K562 (cell line): ENCODE measurements at regions not wholly inside any gene's neighbourhood (a gene's known extent, or its start where the extent isn't known, plus 50 kb on each side); places are given as distances from the start of the nearest gene placed in this dataset.

Experiments used
- BHLHE40 ChIP-seq: IDR thresholded peaks from 2 replicates; pipeline ENCODE4 v1.6.1; 2011; ENCODE audit warnings: low read length, improper control_type of control experiment
- FOXJ2 ChIP-seq: fragments of 200-800 bp; sonication (Bioruptor generic); IDR thresholded peaks from 2 replicates; pipeline ENCODE4 v1.6.1; 2016; ENCODE audit warnings: missing genetic modification characterization, missing compliant biosample characterization
- JUND ChIP-seq, 2 experiments: IDR thresholded peaks; 2 replicates in 1 of 2; 3 replicates in 1 of 2; pipeline ENCODE4 v1.6.1; 2011; ENCODE audit warnings: borderline replicate concordance in 2 of 2, low read depth in 2 of 2, low read length in 2 of 2, improper control_type of control experiment in 1 of 2, missing biosample characterization in 1 of 2, missing genetic modification characterization in 1 of 2, missing genetic modification reagents in 1 of 2
- NR2C2 ChIP-seq, 2 experiments: fragments of 200-800 bp in 1 of 2; sonication (Bioruptor generic) in 1 of 2; sonication (generic) in 1 of 2; formaldehyde crosslinking in 1 of 2; IDR thresholded peaks; 2 replicates each; pipeline versions ENCODE4 v1.6.1 to v1.8.0; 2016 to 2022; ENCODE audit warnings: mild to moderate bottlenecking in 1 of 2, missing compliant biosample characterization in 1 of 2, missing genetic modification characterization in 1 of 2, missing genetic modification reagents in 1 of 2
- SMARCC2 ChIP-seq: fragments of 450-650 bp; IDR thresholded peaks from 2 replicates; pipeline ENCODE4 v1.6.1; 2017; ENCODE audit warnings: antibody characterized with exemption, moderate library complexity, mild to moderate bottlenecking, low read depth
- ZNF23 ChIP-seq: fragments of 250-450 bp; sonication (Bioruptor Pico); IDR thresholded peaks from 2 replicates; pipeline ENCODE4 v1.4.0; 2020; ENCODE audit warnings: mild to moderate bottlenecking
- TF ChIP-seq, protein P1 (sequence below): fragments of 450-650 bp; formaldehyde crosslinking; IDR thresholded peaks from 2 replicates; pipeline ENCODE4 v1.4.0; 2020; ENCODE audit warnings: mild to moderate bottlenecking, moderate library complexity

DNA sequence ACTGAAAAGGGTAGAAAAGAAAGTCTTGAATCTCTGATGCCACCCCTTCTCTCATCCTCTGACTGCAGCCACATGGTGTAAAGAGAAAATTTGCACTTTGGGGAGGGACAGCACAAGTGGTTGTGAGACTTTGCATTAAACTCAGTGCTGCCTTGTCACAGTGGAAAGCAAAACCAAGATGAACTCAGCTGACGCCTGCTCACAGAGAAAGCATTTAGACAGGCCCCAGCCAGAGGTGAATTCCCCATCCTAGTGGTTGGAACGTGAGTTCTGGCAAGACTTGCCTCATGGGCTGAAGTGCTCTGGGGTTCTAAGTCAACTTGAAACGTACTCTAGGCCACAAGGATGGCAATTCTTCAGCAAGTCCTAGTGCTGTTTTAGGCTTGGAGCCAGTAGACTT, 1101.4 kb downstream of the ADGRL3 start:
- TF ChIP-seq ZNF23 (CRISPR knock-in tag) (no peak), NR2C2 (CRISPR knock-in tag; IDR thresholded peaks at IDR 0.05) (no peak), NR2C2 (tag; IDR thresholded peaks at IDR 0.05) (no peak), JUND (IDR thresholded peaks at IDR 0.05; ENCODE audit: borderline replicate concordance, low read depth, low read length) (no peak), JUND (tag; IDR thresholded peaks at IDR 0.05; ENCODE audit: borderline replicate concordance, low read depth, low read length) (no peak), SMARCC2 (no peak), FOXJ2 (tag) (no peak), BHLHE40 (no peak)
- TF ChIP-seq, protein P1, sequence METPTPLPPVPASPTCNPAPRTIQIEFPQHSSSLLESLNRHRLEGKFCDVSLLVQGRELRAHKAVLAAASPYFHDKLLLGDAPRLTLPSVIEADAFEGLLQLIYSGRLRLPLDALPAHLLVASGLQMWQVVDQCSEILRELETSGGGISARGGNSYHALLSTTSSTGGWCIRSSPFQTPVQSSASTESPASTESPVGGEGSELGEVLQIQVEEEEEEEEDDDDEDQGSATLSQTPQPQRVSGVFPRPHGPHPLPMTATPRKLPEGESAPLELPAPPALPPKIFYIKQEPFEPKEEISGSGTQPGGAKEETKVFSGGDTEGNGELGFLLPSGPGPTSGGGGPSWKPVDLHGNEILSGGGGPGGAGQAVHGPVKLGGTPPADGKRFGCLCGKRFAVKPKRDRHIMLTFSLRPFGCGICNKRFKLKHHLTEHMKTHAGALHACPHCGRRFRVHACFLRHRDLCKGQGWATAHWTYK (CRISPR knock-in tag), result no peak
